ENCODE measurements at regions not wholly inside any gene's neighbourhood (a gene's known extent, or its start where the extent isn't known, plus 50 kb on each side); places are given as distances from the start of the nearest gene placed in this dataset.
"Not testable (repeated sequence)": the region's sequence is repeated elsewhere in the genome, so short reads cannot be mapped to it uniquely, and the experiment has no call there.

- H3K27me3 ChIP-seq (ENCODE audit: insufficient read depth, low read length); H2AFZ ChIP-seq (ENCODE audit: low read length, unreplicated experiment); H3K27ac ChIP-seq (ENCODE audit: low read depth, low read length); H3K4me1 ChIP-seq (ENCODE audit: control insufficient read depth, insufficient read depth, low read length, unreplicated experiment); H3K79me2 ChIP-seq (ENCODE audit: control insufficient read depth, insufficient read depth, low read length, unreplicated experiment); H3K4me3 ChIP-seq (ENCODE audit: low read depth, low read length): not testable (repeated sequence)
- H3K36me3 ChIP-seq (ENCODE audit: insufficient read depth, low read length) = peaks cover 57% of the 10 kb centered on the region
These were observed 67.4 kb upstream of the ZNF169 start for GRCh38 chr9:94191706-94192105.

GRCh38 chr9:94198414-94198813 lies 60.7 kb upstream of the ZNF169 start:
- Histone ChIP-seq H3K36me3 (ENCODE audit: insufficient read depth, low read length) (peaks cover 48% of the 10 kb centered on the region), H3K27me3 (ENCODE audit: insufficient read depth, low read length) (no peaks in the 10 kb centered on the region), H2AFZ (ENCODE audit: low read length, unreplicated experiment) (no peak overlapping the region), H3K27ac (ENCODE audit: low read depth, low read length) (no peak overlapping the region), H3K79me2 (ENCODE audit: control insufficient read depth, insufficient read depth, low read length, unreplicated experiment) (no peaks in the 10 kb centered on the region), H3K4me3 (ENCODE audit: low read depth, low read length) (no peak overlapping the region), H3K4me1 (ENCODE audit: control insufficient read depth, insufficient read depth, low read length, unreplicated experiment) (no peaks in the 10 kb centered on the region)

GRCh38 chr9:94199776-94200175 lies 59.3 kb upstream of the ZNF169 start:
- Histone ChIP-seq H3K4me1 (ENCODE audit: control insufficient read depth, insufficient read depth, low read length, unreplicated experiment) (no peaks in the 10 kb centered on the region), H3K27ac (ENCODE audit: low read depth, low read length) (no peak overlapping the region), H3K79me2 (ENCODE audit: control insufficient read depth, insufficient read depth, low read length, unreplicated experiment) (no peaks in the 10 kb centered on the region), H2AFZ (ENCODE audit: low read length, unreplicated experiment) (no peak overlapping the region), H3K36me3 (ENCODE audit: insufficient read depth, low read length) (peaks cover 40% of the 10 kb centered on the region), H3K4me3 (ENCODE audit: low read depth, low read length) (no peak overlapping the region), H3K27me3 (ENCODE audit: insufficient read depth, low read length) (no peaks in the 10 kb centered on the region)

- Histone ChIP-seq H3K79me2 (ENCODE audit: control insufficient read depth, insufficient read depth, low read length, unreplicated experiment) (no peaks in the 10 kb centered on the region), H3K27me3 (ENCODE audit: insufficient read depth, low read length) (no peaks in the 10 kb centered on the region), H3K4me1 (ENCODE audit: control insufficient read depth, insufficient read depth, low read length, unreplicated experiment) (no peaks in the 10 kb centered on the region), H3K4me3 (ENCODE audit: low read depth, low read length) (no peak overlapping the region), H3K27ac (ENCODE audit: low read depth, low read length) (no peak overlapping the region), H2AFZ (ENCODE audit: low read length, unreplicated experiment) (no peak overlapping the region), H3K36me3 (ENCODE audit: insufficient read depth, low read length) (peaks cover 13% of the 10 kb centered on the region; the same call in 1 of the 2 replicates)
These were observed 54.9 kb upstream of the ZNF169 start for GRCh38 chr9:94204174-94204573.

- H3K27ac ChIP-seq (ENCODE audit: low read depth, low read length) = no peak overlapping the region
- H3K27me3 ChIP-seq (ENCODE audit: insufficient read depth, low read length) = no peaks in the 10 kb centered on the region
These were observed 51.3 kb upstream of the ZNF169 start for GRCh38 chr9:94207781-94208180.

More at GRCh38 chr9:94207781-94208180, 51.3 kb upstream of the ZNF169 start:
- Histone ChIP-seq H2AFZ (ENCODE audit: low read length, unreplicated experiment) (no peak overlapping the region), H3K36me3 (ENCODE audit: insufficient read depth, low read length) (no peaks in the 10 kb centered on the region), H3K4me3 (ENCODE audit: low read depth, low read length) (no peak overlapping the region), H3K4me1 (ENCODE audit: control insufficient read depth, insufficient read depth, low read length, unreplicated experiment) (no peaks in the 10 kb centered on the region), H3K79me2 (ENCODE audit: control insufficient read depth, insufficient read depth, low read length, unreplicated experiment) (no peaks in the 10 kb centered on the region)

Measured in ACC112 (cell line).